CD14-positive monocyte (primary cell): ENCODE measurements at regions not wholly inside any gene's neighbourhood (a gene's known extent, or its start where the extent isn't known, plus 50 kb on each side); places are given as distances from the start of the nearest gene placed in this dataset.

Source experiments
- DNase-seq, 3 donors: peaks; one replicate each; pipeline ENCODE4 v3.0.0-alpha.2; 2011 to 2022
- H2AFZ ChIP-seq: 2 replicates; pipeline ENCODE4 v1.6.0; 2012; ENCODE audit warnings: mild to moderate bottlenecking, low read depth, low read length, inconsistent platforms; ENCODE audit not compliant: insufficient read depth, poor library complexity, severe bottlenecking
- H3K27ac ChIP-seq, 2 donors: 1 replicate in 1 of 2; 2 replicates in 1 of 2; pipeline ENCODE4 v1.5.1; 2012 to 2013; ENCODE audit warnings: low read length in 2 of 2, control low read depth in 1 of 2, inconsistent platforms in 1 of 2, low read depth in 1 of 2, mild to moderate bottlenecking in 1 of 2
- H3K27me3 ChIP-seq, 2 donors: one replicate each; pipeline versions ENCODE4 v1.6.0 to v1.6.1; 2011 to 2013; ENCODE audit warnings: low read length in 2 of 2; ENCODE audit not compliant: control insufficient read depth in 2 of 2, insufficient read depth in 2 of 2
- H3K36me3 ChIP-seq, 2 donors: replicated peaks in 1 of 2; 1 replicate in 1 of 2; 2 replicates in 1 of 2; pipeline versions ENCODE4 v1.5.1 to v1.6.1; 2012 to 2013; ENCODE audit warnings: low read length in 2 of 2, control low read depth in 1 of 2, inconsistent platforms in 1 of 2, mild to moderate bottlenecking in 1 of 2; ENCODE audit not compliant: insufficient read depth in 2 of 2, control insufficient read depth in 1 of 2
- H3K4me1 ChIP-seq, 2 donors: 1 replicate in 1 of 2; 2 replicates in 1 of 2; pipeline versions ENCODE4 v1.5.1 to v1.6.1; 2012 to 2013; ENCODE audit warnings: low read length in 2 of 2, control low read depth in 1 of 2, inconsistent platforms in 1 of 2, mild to moderate bottlenecking in 1 of 2, moderate library complexity in 1 of 2; ENCODE audit not compliant: insufficient read depth in 2 of 2, control insufficient read depth in 1 of 2
- H3K4me2 ChIP-seq: replicated peaks from 2 replicates; pipeline ENCODE3; 2012; ENCODE audit warnings: low read length, moderate library complexity, mild to moderate bottlenecking; ENCODE audit not compliant: poor library complexity, severe bottlenecking; ENCODE audit errors: extremely low read depth
- H3K4me3 ChIP-seq, 3 experiments: fragments of 200-600 bp in 1 of 3; sonication (generic) in 1 of 3; replicated peaks in 1 of 3; 1 replicate in 2 of 3; 2 replicates in 1 of 3; pipeline ENCODE4 v1.5.1; 2011 to 2013; ENCODE audit warnings: low read length in 3 of 3, mild to moderate bottlenecking in 3 of 3, control low read depth in 2 of 3, low read depth in 2 of 3, inconsistent platforms in 1 of 3, moderate library complexity in 1 of 3
- H3K79me2 ChIP-seq: 2 replicates; pipeline ENCODE4 v1.6.0; 2012; ENCODE audit warnings: mild to moderate bottlenecking, control low read depth, inconsistent platforms, low read length, moderate library complexity; ENCODE audit not compliant: insufficient read depth
- H3K9ac ChIP-seq: 2 replicates; pipeline ENCODE4 v1.6.0; 2017; ENCODE audit warnings: low read length, mild to moderate bottlenecking; ENCODE audit not compliant: insufficient read depth, poor library complexity, severe bottlenecking
- H3K9me3 ChIP-seq, 2 donors: replicated peaks in 1 of 2; 1 replicate in 1 of 2; 2 replicates in 1 of 2; pipeline versions ENCODE4 v1.5.1 to v1.6.1; 2012 to 2013; ENCODE audit warnings: low read length in 2 of 2, control low read depth in 1 of 2; ENCODE audit not compliant: control insufficient read depth in 1 of 2, insufficient read depth in 1 of 2
- H4K20me1 ChIP-seq: 2 replicates; pipeline ENCODE4 v1.6.0; 2012; ENCODE audit warnings: mild to moderate bottlenecking, low read length, control low read depth, moderate library complexity; ENCODE audit not compliant: insufficient read depth
- H3K27ac Mint-ChIP-seq, 7 donors: one replicate each; pipeline ENCODE4 v1.8.0; 2020; ENCODE audit warnings: mild to moderate bottlenecking in 7 of 7, mixed read lengths in 7 of 7, moderate library complexity in 6 of 7, inconsistent platforms in 2 of 7
- H3K27me3 Mint-ChIP-seq, 3 donors: one replicate each; pipeline ENCODE4 v1.8.0; 2021 to 2022; ENCODE audit warnings: low read depth in 3 of 3, mild to moderate bottlenecking in 3 of 3, mixed read lengths in 3 of 3, moderate library complexity in 3 of 3, inconsistent platforms in 1 of 3
- H3K36me3 Mint-ChIP-seq, 2 donors: one replicate each; pipeline ENCODE4 v1.8.0; 2020; ENCODE audit warnings: mixed read lengths in 2 of 2, inconsistent platforms in 1 of 2, mild to moderate bottlenecking in 1 of 2
- H3K4me1 Mint-ChIP-seq: one replicate; pipeline ENCODE4 v1.8.0; 2020; ENCODE audit warnings: mild to moderate bottlenecking, mixed read lengths
- H3K4me3 Mint-ChIP-seq, 2 donors: one replicate each; pipeline ENCODE4 v1.8.0; 2020; ENCODE audit warnings: mild to moderate bottlenecking in 2 of 2, mixed read lengths in 2 of 2, moderate library complexity in 1 of 2
- H3K9me3 Mint-ChIP-seq, 7 donors: one replicate each; pipeline ENCODE4 v1.8.0; 2020 to 2022; ENCODE audit warnings: mixed read lengths in 7 of 7, mild to moderate bottlenecking in 6 of 7, moderate library complexity in 6 of 7, inconsistent platforms in 2 of 7
- WGBS: methylation state at CpG from one replicate; pipeline ENCODE4 v1.1.5; 2013; ENCODE audit warnings: missing lambda C conversion rate; ENCODE audit not compliant: insufficient coverage; 5-methylcytosine and 5-hydroxymethylcytosine counted together
- intact Hi-C, 2 donors: fragments of 100-400 bp; cut with micrococcal nuclease; formaldehyde crosslinking; loops; one replicate each; pipeline versions ENCODE4 v1.15.0 to v1.15.1; 2023
- TF ChIP-seq, protein P1 (sequence below): fragments of 200-600 bp; IDR thresholded peaks from one replicate; pipeline ENCODE4 v1.8.0; 2022; ENCODE audit warnings: antibody characterized with exemption, mild to moderate bottlenecking

DNA sequence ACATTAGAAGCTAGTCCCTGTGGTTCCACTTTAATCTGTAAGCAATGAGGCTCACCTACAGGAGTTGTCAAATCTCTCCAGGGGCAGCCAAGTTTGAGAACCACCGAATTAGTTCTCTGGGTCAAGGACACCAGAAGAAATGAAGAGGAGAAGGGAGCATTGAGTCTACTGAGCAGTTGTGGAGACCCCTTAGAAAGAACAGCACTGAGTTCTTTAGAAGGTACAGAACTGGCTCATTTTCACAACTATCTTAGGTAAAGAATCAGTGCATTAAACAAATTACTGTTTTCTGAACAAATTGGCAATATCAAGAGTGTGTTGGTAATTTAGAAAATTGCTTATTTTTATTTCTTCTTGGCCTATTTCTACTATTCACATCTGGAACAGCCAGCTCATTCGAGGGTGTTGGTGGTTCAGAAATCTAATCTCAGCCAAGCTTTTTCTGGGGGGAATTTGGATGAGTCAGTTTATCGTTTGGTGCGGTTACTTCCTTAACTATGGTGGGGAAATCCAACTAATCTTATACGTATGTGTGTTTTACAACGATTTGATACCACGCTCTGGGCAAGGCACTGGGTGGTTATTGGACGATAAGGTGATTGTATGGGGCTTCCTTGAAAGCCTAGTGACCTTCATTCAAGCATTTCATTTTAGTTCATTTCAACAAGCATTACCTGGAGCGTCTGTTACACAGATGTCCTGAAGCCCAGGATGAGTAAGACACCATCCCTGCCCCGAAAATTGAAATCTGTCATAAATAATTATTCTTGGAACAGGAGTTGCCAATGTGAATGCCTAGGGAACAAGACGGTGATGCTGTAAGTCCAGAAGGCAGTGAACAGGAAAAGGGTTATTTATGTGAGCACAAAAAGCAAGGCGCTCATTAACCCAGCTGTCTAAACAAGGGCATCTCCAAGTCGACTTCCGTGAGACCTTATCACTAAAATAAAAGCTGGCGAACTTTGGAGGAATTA lies 52.0 kb upstream of the TMPRSS2 start:
- 62% methylated on average over 5 of the region's 15 CpGs for WGBS
- DNase-seq, result no peak
- intact Hi-C loops, result no loop called here
- Histone ChIP-seq H3K4me3 (no peak overlapping the region), H3K79me2 (no peaks in the 10 kb centered on the region), H3K9me3 (no peaks in the 10 kb centered on the region), H3K4me1 (no peaks in the 10 kb centered on the region), H3K27me3 (no peaks in the 10 kb centered on the region), H3K4me2 (no peak overlapping the region), H3K9ac (no peak overlapping the region), H4K20me1 (no peaks in the 10 kb centered on the region), H3K27ac (no peak overlapping the region), H2AFZ (no peak overlapping the region), H3K36me3 (no peaks in the 10 kb centered on the region)
- Mint-ChIP-seq H3K4me3 (no peak overlapping the region), H3K9me3 (peaks cover 0 to 3% (median 2%) of the 10 kb centered on the region in 7 donors), H3K27ac (no peak overlapping the region), H3K27me3 (peaks cover 8 to 9% (median 8%) of the 10 kb centered on the region in 3 donors), H3K4me1 (peaks cover 1% of the 10 kb centered on the region), H3K36me3 (no peaks in the 10 kb centered on the region)
- TF ChIP-seq, protein P1, sequence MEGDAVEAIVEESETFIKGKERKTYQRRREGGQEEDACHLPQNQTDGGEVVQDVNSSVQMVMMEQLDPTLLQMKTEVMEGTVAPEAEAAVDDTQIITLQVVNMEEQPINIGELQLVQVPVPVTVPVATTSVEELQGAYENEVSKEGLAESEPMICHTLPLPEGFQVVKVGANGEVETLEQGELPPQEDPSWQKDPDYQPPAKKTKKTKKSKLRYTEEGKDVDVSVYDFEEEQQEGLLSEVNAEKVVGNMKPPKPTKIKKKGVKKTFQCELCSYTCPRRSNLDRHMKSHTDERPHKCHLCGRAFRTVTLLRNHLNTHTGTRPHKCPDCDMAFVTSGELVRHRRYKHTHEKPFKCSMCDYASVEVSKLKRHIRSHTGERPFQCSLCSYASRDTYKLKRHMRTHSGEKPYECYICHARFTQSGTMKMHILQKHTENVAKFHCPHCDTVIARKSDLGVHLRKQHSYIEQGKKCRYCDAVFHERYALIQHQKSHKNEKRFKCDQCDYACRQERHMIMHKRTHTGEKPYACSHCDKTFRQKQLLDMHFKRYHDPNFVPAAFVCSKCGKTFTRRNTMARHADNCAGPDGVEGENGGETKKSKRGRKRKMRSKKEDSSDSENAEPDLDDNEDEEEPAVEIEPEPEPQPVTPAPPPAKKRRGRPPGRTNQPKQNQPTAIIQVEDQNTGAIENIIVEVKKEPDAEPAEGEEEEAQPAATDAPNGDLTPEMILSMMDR, result no peak

DNA sequence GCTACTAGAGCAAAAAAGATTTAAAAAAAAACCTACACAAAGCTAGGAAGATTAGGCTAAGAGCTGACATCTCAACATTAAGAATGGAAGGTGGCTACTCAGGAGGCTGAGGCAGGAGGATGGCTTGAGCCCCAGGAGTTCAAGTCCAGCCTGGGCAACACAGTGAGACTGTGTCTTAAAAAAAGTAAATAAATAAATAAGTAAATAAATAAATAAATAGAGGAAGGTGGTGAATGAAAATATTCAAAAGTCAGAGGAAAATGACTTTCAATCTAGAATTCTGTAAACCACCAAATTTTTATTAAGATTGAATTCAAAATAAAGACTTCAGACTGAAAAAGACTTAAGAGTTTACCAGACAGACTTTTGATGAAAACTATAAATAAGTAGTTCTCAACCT lies 50.9 kb upstream of the TMPRSS2 start:
- no peak overlapping the region for H3K4me3 ChIP-seq
- H3K36me3 ChIP-seq, result no peaks in the 10 kb centered on the region
- H3K27me3 ChIP-seq, result no peaks in the 10 kb centered on the region
- H3K9ac ChIP-seq, result no peak overlapping the region
- H3K4me2 ChIP-seq, result no peak overlapping the region
- no peaks in the 10 kb centered on the region for H4K20me1 ChIP-seq
- intact Hi-C loops, result no loop called here
- no peak for DNase-seq
- H2AFZ ChIP-seq, result no peak overlapping the region
- H3K27me3 Mint-ChIP-seq, result peaks cover 6 to 7% (median 6%) of the 10 kb centered on the region in 3 donors
- no peaks in the 10 kb centered on the region for H3K4me1 Mint-ChIP-seq
- H3K27ac ChIP-seq, result no peak overlapping the region
- peaks cover 0 to 3% (median 2%) of the 10 kb centered on the region in 7 donors for H3K9me3 Mint-ChIP-seq
- no peaks in the 10 kb centered on the region for H3K79me2 ChIP-seq
- H3K4me3 Mint-ChIP-seq, result no peak overlapping the region
- no peaks in the 10 kb centered on the region for H3K36me3 Mint-ChIP-seq
- no peaks in the 10 kb centered on the region for H3K9me3 ChIP-seq
- TF ChIP-seq, protein P1, result no peak
- H3K4me1 ChIP-seq, result no peaks in the 10 kb centered on the region
- no peak overlapping the region for H3K27ac Mint-ChIP-seq
